K562 (cell line): ENCODE measurements at regions not wholly inside any gene's neighbourhood (a gene's known extent, or its start where the extent isn't known, plus 50 kb on each side); places are given as distances from the start of the nearest gene placed in this dataset.

Source experiments
- ATAC-seq: fragments of 200-7000 bp; cut with Tn5 transposase; 3 replicates; pipeline ENCODE4 v1.9.1; 2020; ENCODE audit warnings: moderate library complexity
- BruUV-seq: library from RNA; stranded (reverse); fragments of 400-500 nt; replicated peaks from 2 replicates; lab custom pipeline; 2021; lab: Mats Ljungman, UMichigan
- CTCF ChIA-PET: fragments of 300-600 bp; formaldehyde crosslinking; extraction: SDS; loops from one replicate; lab custom pipeline; 2021; ENCODE audit warnings: low intra/inter-chr PET ratio; lab: Yijun Ruan, JAX
- POLR2A ChIA-PET: fragments of 300-600, 350-650 bp; sonication (Branson Sonifier 250); formaldehyde crosslinking; extraction: SDS; loops from one replicate; lab custom pipeline; 2021; ENCODE audit warnings: antibody characterized with exemption, inconsistent platforms; lab: Yijun Ruan, JAX
- DNase-seq, 4 experiments: peaks; one replicate each; pipeline versions ENCODE4 v3.0.0 to v3.0.0-alpha.2; 2011 to 2018; ENCODE audit warnings: low spot score in 3 of 4, mixed read lengths in 3 of 4; ENCODE audit errors: extremely low read depth in 1 of 4
- FAIRE-seq: peaks from 2 replicates; lab custom pipeline; 2011; peaks lifted over from hg19 to GRCh38; lab: Jason Lieb, UNC
- H2AFZ ChIP-seq: 2 replicates; pipeline ENCODE4 v1.6.0; 2011; ENCODE audit warnings: low read depth, low read length, control low read depth, inconsistent platforms
- H3K27ac ChIP-seq: fragments of 200-600 bp; 3 replicates; pipeline ENCODE4 v1.8.0; 2011; ENCODE audit warnings: low read depth, mild to moderate bottlenecking, control low read depth, inconsistent platforms, low read length, moderate library complexity, mixed read lengths; ENCODE audit errors: extremely low read depth
- H3K27me3 ChIP-seq, 2 experiments: fragments of 300-600 bp in 1 of 2; 2 replicates in 1 of 2; 3 replicates in 1 of 2; pipeline versions ENCODE4 v1.6.0 to v1.8.0; 2011; ENCODE audit warnings: inconsistent platforms in 2 of 2, low read length in 2 of 2, mild to moderate bottlenecking in 1 of 2, mixed read lengths in 1 of 2, moderate library complexity in 1 of 2; ENCODE audit not compliant: control insufficient read depth in 2 of 2, insufficient read depth in 2 of 2
- H3K36me3 ChIP-seq: fragments of 300-600 bp; 3 replicates; pipeline ENCODE4 v1.8.0; 2011; ENCODE audit warnings: mild to moderate bottlenecking, low read length, inconsistent platforms; ENCODE audit not compliant: control insufficient read depth, insufficient read depth
- H3K4me1 ChIP-seq, 2 experiments: fragments of 200-600 bp in 1 of 2; replicated peaks in 1 of 2; 2 replicates in 1 of 2; 3 replicates in 1 of 2; pipeline versions ENCODE4 v1.5.1 to v1.8.0; 2011; ENCODE audit warnings: inconsistent platforms in 2 of 2, low read length in 2 of 2, mild to moderate bottlenecking in 1 of 2, mixed read lengths in 1 of 2, moderate library complexity in 1 of 2; ENCODE audit not compliant: control insufficient read depth in 2 of 2, insufficient read depth in 2 of 2
- H3K4me2 ChIP-seq: 2 replicates; pipeline ENCODE4 v1.6.1; 2011; ENCODE audit warnings: low read length, control low read depth, inconsistent platforms, mixed read lengths; ENCODE audit not compliant: insufficient read depth
- H3K4me3 ChIP-seq: fragments of 200-600 bp; sonication (generic), shearing (Covaris generic); 2 replicates; pipeline ENCODE4 v1.5.1; 2016; ENCODE audit warnings: control low read depth, inconsistent platforms
- H3K79me2 ChIP-seq: fragments of 200-600 bp; 3 replicates; pipeline ENCODE4 v1.8.0; 2011; ENCODE audit warnings: low read length, inconsistent platforms; ENCODE audit not compliant: control insufficient read depth, insufficient read depth
- H3K9ac ChIP-seq, 2 experiments: 2 replicates each; pipeline versions ENCODE4 v1.6.0 to v1.6.1; 2011; ENCODE audit warnings: low read depth in 2 of 2, low read length in 2 of 2, control low read depth in 1 of 2, inconsistent platforms in 1 of 2, mild to moderate bottlenecking in 1 of 2, mixed read lengths in 1 of 2; ENCODE audit not compliant: insufficient read depth in 1 of 2
- H3K9me1 ChIP-seq: one replicate; pipeline ENCODE4 v1.6.0; 2011; ENCODE audit warnings: inconsistent platforms, mild to moderate bottlenecking, low read length, moderate library complexity; ENCODE audit not compliant: control insufficient read depth, insufficient read depth
- H3K9me3 ChIP-seq: replicated peaks from 2 replicates; pipeline ENCODE4 v1.5.1; 2011; ENCODE audit warnings: low read depth, low read length, inconsistent platforms; ENCODE audit not compliant: control insufficient read depth, insufficient read depth
- H4K20me1 ChIP-seq: replicated peaks from 2 replicates; pipeline ENCODE4 v1.6.1; 2011; ENCODE audit warnings: low read length, inconsistent platforms, mixed read lengths; ENCODE audit not compliant: control insufficient read depth, insufficient read depth
- PBX2 ChIP-seq, 2 experiments: IDR thresholded peaks in 1 of 2; conservative IDR thresholded peaks in 1 of 2; 2 replicates each; pipeline ENCODE4 v1.6.1; 2016; ENCODE audit warnings: low read depth in 2 of 2, mild to moderate bottlenecking in 1 of 2, missing compliant biosample characterization in 1 of 2, missing genetic modification characterization in 1 of 2, moderate library complexity in 1 of 2
- ZNF232 ChIP-seq: sonication (generic); formaldehyde crosslinking; IDR thresholded peaks from 2 replicates; pipeline ENCODE4 v1.8.0; 2022; ENCODE audit warnings: mild to moderate bottlenecking, missing genetic modification reagents
- WGBS: fragments of 100-300 bp; shearing (Covaris generic); methylation state at CpG from one replicate; pipeline ENCODE4 v1.1.6; 2016; ENCODE audit warnings: low coverage, mixed read lengths; ENCODE audit not compliant: insufficient coverage; ENCODE audit errors: missing lambda C conversion rate; 5-methylcytosine and 5-hydroxymethylcytosine counted together
- in situ Hi-C: fragments of 300-500 bp; cut with MboI; formaldehyde crosslinking; loops from 4 replicates; pipeline ENCODE4 v1.15.0; 2018; ENCODE audit warnings: inconsistent platforms, mixed read lengths
- intact Hi-C: fragments of 100-400 bp; cut with micrococcal nuclease; formaldehyde crosslinking; loops from 2 replicates; pipeline ENCODE4 v1.14.2; 2022

- ChIA-PET CTCF (no interaction called here), POLR2A (no interaction called here)
- FAIRE-seq = no peak
- in situ Hi-C loops (no loop called here), intact Hi-C loops (no loop called here)
- H3K4me1 ChIP-seq = no peaks in the 10 kb centered on the region
- no peaks in the 10 kb centered on the region for H3K79me2 ChIP-seq
- no peak overlapping the region for H3K4me3 ChIP-seq
- no peak overlapping the region for H2AFZ ChIP-seq
- no peaks in the 10 kb centered on the region for H3K27me3 ChIP-seq
- no peaks in the 10 kb centered on the region for H3K9me3 ChIP-seq
- no peaks in the 10 kb centered on the region for H3K9me1 ChIP-seq
- H3K9ac ChIP-seq = no peak overlapping the region
- H4K20me1 ChIP-seq = no peaks in the 10 kb centered on the region
- no peak for ATAC-seq
- no TSS peak for BruUV-seq
- no peak overlapping the region for H3K4me2 ChIP-seq
- no peak for TF ChIP-seq ZNF232 (CRISPR knock-in tag)
- no peak for TF ChIP-seq PBX2 (CRISPR knock-in tag; IDR thresholded peaks at IDR 0.05; ENCODE audit: low read depth)
- TF ChIP-seq PBX2 (tag; conservative IDR thresholded peaks at IDR 0.05; ENCODE audit: low read depth) = peak; percentile 63
- no peak for DNase-seq
- no peaks in the 10 kb centered on the region for H3K36me3 ChIP-seq
- WGBS = 19% methylated on average over 6 of the region's 6 CpGs
- H3K27ac ChIP-seq = no peak overlapping the region
Measured at GRCh38 chr2:78301166-78301789, 724.2 kb upstream of the REG3G start.
